Transverse colon (tissue), 4 donors: ENCODE measurements at regions not wholly inside any gene's neighbourhood (a gene's known extent, or its start where the extent isn't known, plus 50 kb on each side); places are given as distances from the start of the nearest gene placed in this dataset.

Experiments used
- DNase-seq: peaks from one replicate; pipeline ENCODE4 v3.0.0-alpha.2; 2019
- H3K27ac ChIP-seq, 4 donors: fragments of 200-600 bp; sonication (generic); 2 replicates each; pipeline ENCODE4 v1.5.1; 2016 to 2018; ENCODE audit warnings: inconsistent platforms in 4 of 4
- H3K27me3 ChIP-seq: fragments of 200-600 bp; sonication (generic); 2 replicates; pipeline ENCODE4 v1.5.1; 2017; ENCODE audit warnings: inconsistent platforms
- H3K36me3 ChIP-seq, 4 donors: fragments of 200-600 bp; sonication (generic); 2 replicates each; pipeline ENCODE4 v1.5.1; 2017 to 2019; ENCODE audit warnings: inconsistent platforms in 4 of 4
- H3K4me1 ChIP-seq, 4 donors: fragments of 200-600 bp; sonication (generic); 2 replicates each; pipeline ENCODE4 v1.5.1; 2017 to 2020; ENCODE audit warnings: inconsistent platforms in 4 of 4
- H3K4me3 ChIP-seq, 4 donors: fragments of 200-600 bp; sonication (generic); 1 replicate in 1 of 4; 2 replicates in 3 of 4; pipeline versions ENCODE4 v1.5.1 to v1.6.1; 2017 to 2019; ENCODE audit warnings: inconsistent platforms in 4 of 4
- H3K9me3 ChIP-seq, 2 donors: fragments of 200-600 bp; sonication (generic); 2 replicates each; pipeline ENCODE4 v1.5.1; 2017 to 2019; ENCODE audit warnings: inconsistent platforms in 2 of 2
- CTCF ChIP-seq, 5 experiments: fragments of 200-600 bp in 3 of 5; fragments of 450-650 bp in 2 of 5; sonication (generic) in 3 of 5; IDR thresholded peaks; 1 replicate in 2 of 5; 2 replicates in 3 of 5; pipeline ENCODE4 v1.5.1; 2016 to 2017; ENCODE audit warnings: antibody characterized with exemption in 5 of 5, inconsistent platforms in 3 of 5, mild to moderate bottlenecking in 2 of 5, moderate library complexity in 1 of 5
- EP300 ChIP-seq: sonication (generic); formaldehyde crosslinking; IDR thresholded peaks from one replicate; pipeline ENCODE4 v1.6.1; 2017; ENCODE audit warnings: antibody characterized with exemption, low read depth
- POLR2A ChIP-seq: fragments of 450-650 bp; IDR thresholded peaks from one replicate; pipeline ENCODE4 v1.6.1; 2016; ENCODE audit warnings: antibody characterized with exemption, mild to moderate bottlenecking, moderate library complexity
- POLR2AphosphoS5 ChIP-seq, 3 donors: sonication (generic); formaldehyde crosslinking; IDR thresholded peaks; one replicate each; pipeline ENCODE4 v1.6.1; 2016; ENCODE audit warnings: antibody characterized with exemption in 3 of 3
- WGBS, 2 donors: methylation state at CpG; one replicate each; pipeline ENCODE4 v1.1.5; 2018; ENCODE audit warnings: low coverage in 1 of 2; 5-methylcytosine and 5-hydroxymethylcytosine counted together
- in situ Hi-C, 4 donors: fragments of 200-750 bp; cut with MboI; loops; one replicate each; pipeline versions ENCODE4 v1.15.0 to v1.15.1; 2017; ENCODE audit warnings: low sequenced_read_pairs in 3 of 4, low pct_ligation_motif_present in 1 of 4, low pct_unique_long_range_greater_than_20kb in 1 of 4
- intact Hi-C: fragments of 100-400 bp; cut with DNase I; formaldehyde crosslinking; loops from one replicate; pipeline ENCODE4 v1.15.1; 2023; ENCODE audit warnings: low total_unique reads

- DNase-seq, result no peak
- Histone ChIP-seq H3K27ac (no peak overlapping the region), H3K4me3 (no peak overlapping the region), H3K36me3 (no peaks in the 10 kb centered on the region), H3K4me1 (no peaks in the 10 kb centered on the region), H3K27me3 (no peaks in the 10 kb centered on the region), H3K9me3 (no peaks in the 10 kb centered on the region)
- in situ Hi-C loops, result no loop called here
- 67 to 68% methylated on average over 3 of the region's 3 CpGs for WGBS, 2 donors
- intact Hi-C loops, result no loop called here
- no peak for TF ChIP-seq EP300
Measured at GRCh38 chr6:112717401-112717800, 370.3 kb downstream of the RFPL4B start.

- no peak overlapping the region for H3K4me3 ChIP-seq
- H3K27me3 ChIP-seq, result no peaks in the 10 kb centered on the region
- intact Hi-C loops, result no loop called here
- 54 to 55% methylated on average over 2 of the region's 2 CpGs for WGBS, 2 donors
- in situ Hi-C loops, result no loop called here
- H3K27ac ChIP-seq, result no peak overlapping the region
- no peaks in the 10 kb centered on the region for H3K36me3 ChIP-seq
- no peak for TF ChIP-seq EP300
- TF ChIP-seq POLR2AphosphoS5 (IDR thresholded peaks at IDR 0.05), result no peak
- no peak for TF ChIP-seq CTCF (IDR thresholded peaks at IDR 0.05)
- no peak for TF ChIP-seq POLR2A
- no peaks in the 10 kb centered on the region for H3K4me1 ChIP-seq
- DNase-seq, result no peak
- no peaks in the 10 kb centered on the region for H3K9me3 ChIP-seq
Measured at GRCh38 chr6:112717856-112718255, 370.7 kb downstream of the RFPL4B start.

GRCh38 chr6:112725541-112726085 is 378.5 kb downstream of the RFPL4B start:
- Histone ChIP-seq H3K9me3 (no peaks in the 10 kb centered on the region), H3K4me1 (no peaks in the 10 kb centered on the region), H3K4me3 (no peak overlapping the region), H3K27ac (no peak overlapping the region), H3K36me3 (no peaks in the 10 kb centered on the region), H3K27me3 (no peaks in the 10 kb centered on the region)
- no peak for TF ChIP-seq CTCF (IDR thresholded peaks at IDR 0.05)
- no peak for TF ChIP-seq POLR2A
- no peak for TF ChIP-seq EP300
- TF ChIP-seq POLR2AphosphoS5 (IDR thresholded peaks at IDR 0.05), result no peak
- intact Hi-C loops (no loop called here), in situ Hi-C loops (no loop called here)
- WGBS, 2 donors, result 74 to 87% methylated on average over 3 to 6 of the region's 6 CpGs
- DNase-seq, result no peak

GRCh38 chr6:112735129-112735528 is 388.0 kb downstream of the RFPL4B start:
- Histone ChIP-seq H3K27me3 (no peaks in the 10 kb centered on the region), H3K4me3 (no peak overlapping the region), H3K9me3 (no peaks in the 10 kb centered on the region), H3K36me3 (no peaks in the 10 kb centered on the region), H3K4me1 (no peaks in the 10 kb centered on the region), H3K27ac (no peak overlapping the region)
- in situ Hi-C loops, result no loop called here
- no peak for TF ChIP-seq EP300
- WGBS, 2 donors, result 79 to 81% methylated on average over 1 of the region's 1 CpG
- no peak for DNase-seq
- intact Hi-C loops, result no loop called here

GRCh38 chr6:112739766-112740165 is 392.6 kb downstream of the RFPL4B start:
- Histone ChIP-seq H3K36me3 (no peaks in the 10 kb centered on the region), H3K9me3 (no peaks in the 10 kb centered on the region), H3K4me1 (no peaks in the 10 kb centered on the region), H3K27me3 (no peaks in the 10 kb centered on the region), H3K27ac (no peak overlapping the region), H3K4me3 (no peak overlapping the region)
- TF ChIP-seq EP300, result no peak
- TF ChIP-seq CTCF (IDR thresholded peaks at IDR 0.05), result no peak
- TF ChIP-seq POLR2AphosphoS5 (IDR thresholded peaks at IDR 0.05), result no peak
- TF ChIP-seq POLR2A, result no peak
- in situ Hi-C loops (no loop called here), intact Hi-C loops (no loop called here)
- DNase-seq, result no peak
